SKM-1 treated with dmso at 0.1 percent for 144 hours (cell line): ENCODE measurements at regions not wholly inside any gene's neighbourhood (a gene's known extent, or its start where the extent isn't known, plus 50 kb on each side); places are given as distances from the start of the nearest gene placed in this dataset.
"Not testable (repeated sequence)": the region's sequence is repeated elsewhere in the genome, so short reads cannot be mapped to it uniquely, and the experiment has no call there.

Source experiments
- DNase-seq: peaks from one replicate; lab custom pipeline; 2025; ENCODE audit not compliant: unreplicated experiment; lab: John Stamatoyannopoulos, UW

DNA sequence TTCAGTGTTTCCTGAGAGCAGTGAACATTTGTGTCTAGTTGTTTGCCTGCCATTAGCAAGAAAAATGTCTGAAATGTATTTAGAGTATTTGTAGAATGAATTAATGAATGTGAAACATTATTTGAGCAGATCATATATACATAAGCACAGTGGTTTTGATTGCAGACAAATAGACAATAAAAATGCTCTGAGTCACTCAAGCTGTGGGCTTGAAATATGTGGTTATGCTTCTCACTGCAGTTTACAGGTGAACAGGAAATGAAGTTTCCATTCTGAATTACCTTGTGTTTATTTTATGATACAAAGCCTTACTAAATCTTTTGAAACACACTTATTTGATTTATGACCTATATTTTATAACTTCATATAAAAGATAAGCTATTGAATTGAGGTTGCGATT is 827.7 kb downstream of the TMTC2 start:
- no peak for DNase-seq

DNA sequence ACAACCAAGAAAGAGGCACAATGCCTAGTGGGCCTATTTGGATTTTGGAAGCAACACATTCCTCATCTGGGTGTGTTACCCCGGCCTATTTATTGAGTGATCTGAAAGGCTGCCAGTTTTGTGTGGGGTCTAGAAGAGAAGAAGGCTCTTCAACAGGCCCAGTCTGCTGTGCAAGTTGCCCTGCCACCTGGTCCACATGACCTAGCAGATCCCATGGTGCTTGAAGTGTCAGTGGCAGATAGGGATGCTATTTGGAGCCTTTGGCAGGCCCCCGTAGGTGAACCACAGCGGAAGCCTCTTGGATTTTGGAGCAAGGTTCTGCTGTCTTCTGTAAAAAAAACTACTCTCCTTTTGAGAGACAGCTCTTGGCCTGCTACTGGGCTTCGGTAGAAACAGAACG is 820.1 kb downstream of the TMTC2 start:
- no peak for DNase-seq

DNA sequence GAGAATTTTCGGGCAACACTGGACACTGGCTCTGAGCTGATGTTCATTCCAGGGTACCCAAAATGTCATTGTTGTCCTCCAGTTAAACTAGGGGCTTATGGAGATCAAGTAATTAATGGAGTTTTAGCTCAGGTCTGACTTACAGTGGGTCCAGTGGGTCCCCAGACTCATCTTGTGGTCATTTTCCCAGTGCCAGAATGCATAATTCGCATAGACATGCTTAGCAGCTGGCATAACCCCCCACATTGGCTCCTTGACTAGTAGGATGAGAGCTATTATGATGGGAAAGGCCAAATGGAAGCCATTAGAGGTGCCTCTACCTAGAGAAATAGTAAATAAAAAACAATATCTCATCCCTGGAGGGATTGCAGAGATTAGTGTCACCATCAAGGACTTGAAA is 818.9 kb downstream of the TMTC2 start:
- no peak for DNase-seq

DNA sequence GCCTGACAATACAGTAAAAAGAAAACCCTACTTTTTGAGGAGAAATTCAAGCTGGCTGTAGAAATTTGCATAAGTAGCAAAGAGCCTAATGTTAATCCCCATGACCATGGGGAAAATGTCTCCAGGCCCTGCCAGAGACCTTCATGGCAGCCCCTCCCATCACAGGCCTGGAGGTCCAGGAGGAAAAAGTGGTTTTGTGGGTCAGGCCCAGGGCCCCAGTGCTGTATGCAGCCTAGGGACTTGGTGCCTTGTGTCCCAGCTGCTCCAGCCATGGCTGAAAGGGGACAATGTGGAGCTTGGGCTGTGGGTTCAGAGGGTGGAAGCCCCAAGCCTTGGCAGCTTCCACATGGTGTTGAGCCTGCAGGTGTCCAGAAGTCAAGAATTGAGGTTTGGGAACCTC is 813.2 kb downstream of the TMTC2 start:
- not testable (repeated sequence) for DNase-seq

DNA sequence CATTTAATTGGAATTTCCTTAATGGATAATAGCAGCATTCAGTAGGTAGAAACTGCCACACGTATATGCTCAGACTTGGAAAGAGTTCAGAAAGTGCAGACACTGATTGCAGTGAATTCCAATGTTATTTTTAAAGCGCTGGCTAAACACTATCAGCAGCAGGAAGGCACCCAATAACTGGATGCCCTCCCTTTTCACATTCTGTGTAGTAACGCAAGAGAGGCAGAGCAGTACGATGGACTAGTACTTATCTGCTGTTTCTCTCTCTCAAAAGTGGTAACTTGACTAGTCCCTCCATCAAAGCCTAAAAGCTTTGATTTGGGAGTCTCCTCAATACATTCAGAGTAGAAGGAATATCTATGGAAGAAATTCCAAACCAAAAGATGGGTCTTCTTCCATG is 791.0 kb downstream of the TMTC2 start:
- no peak for DNase-seq

DNA sequence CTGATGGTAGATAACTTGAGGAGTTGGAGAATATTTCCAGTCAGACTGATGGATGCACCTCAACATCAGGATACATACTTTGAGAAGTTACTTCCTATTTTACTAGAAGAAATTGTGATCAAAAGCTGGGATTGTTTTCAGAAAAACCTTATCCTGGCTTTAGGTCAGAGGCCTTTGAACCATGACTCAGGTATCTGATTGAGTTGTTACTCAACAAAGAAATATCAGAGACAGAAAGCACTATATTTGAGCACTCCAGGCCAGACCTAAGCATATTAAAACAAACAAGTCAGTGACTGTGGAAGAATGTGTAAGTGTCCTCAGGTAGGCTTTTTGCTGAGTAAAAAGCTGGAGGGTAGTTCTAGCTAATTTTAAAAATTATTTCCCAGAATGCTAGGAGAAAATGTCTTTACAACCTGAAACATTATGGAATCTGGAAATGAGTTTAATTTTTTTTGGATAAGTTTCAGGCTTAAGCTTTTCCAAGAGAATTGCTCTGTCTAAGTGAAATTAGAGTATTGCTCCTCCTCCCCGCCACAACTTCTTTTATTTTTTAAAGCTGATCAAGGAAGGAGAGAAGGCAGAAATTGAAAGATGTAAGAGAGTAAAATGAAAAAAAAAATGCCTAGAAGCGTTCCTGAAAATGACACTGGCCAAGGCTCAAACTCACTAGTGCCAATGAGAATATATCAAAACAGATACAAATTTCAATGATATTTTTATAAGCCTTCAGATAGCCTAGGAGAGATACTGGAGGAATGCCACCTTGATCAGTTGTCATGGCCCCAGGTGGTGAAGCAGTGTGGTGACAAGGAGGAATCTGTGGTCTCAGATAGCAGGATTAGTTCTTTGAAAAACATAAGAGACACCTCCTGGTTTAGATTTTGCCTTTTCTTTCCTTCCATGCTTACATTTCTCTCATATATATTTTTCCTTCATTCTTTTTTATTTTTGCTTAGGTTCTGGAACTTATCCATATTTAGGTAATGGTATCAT is 790.3 kb downstream of the TMTC2 start:
- DNase-seq, result no peak

DNA sequence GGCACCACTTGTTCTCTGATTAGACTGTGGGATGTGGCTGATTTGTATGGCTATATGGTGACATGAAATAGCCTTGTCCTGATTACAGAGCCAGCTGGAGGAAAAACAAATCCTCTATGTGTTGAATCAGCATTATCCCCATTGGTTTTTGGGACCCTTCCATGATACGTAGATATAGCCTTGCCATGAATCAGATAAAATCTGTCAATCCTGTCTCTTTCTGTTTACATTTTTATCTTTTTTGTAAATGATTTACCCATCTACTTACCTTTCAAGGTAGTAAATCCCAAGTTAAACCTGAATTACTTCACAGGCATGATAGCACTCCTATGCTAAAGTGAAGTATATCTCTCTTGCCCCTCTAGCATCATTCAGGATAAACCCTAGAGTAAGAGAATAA is 789.3 kb downstream of the TMTC2 start:
- DNase-seq, result no peak

DNA sequence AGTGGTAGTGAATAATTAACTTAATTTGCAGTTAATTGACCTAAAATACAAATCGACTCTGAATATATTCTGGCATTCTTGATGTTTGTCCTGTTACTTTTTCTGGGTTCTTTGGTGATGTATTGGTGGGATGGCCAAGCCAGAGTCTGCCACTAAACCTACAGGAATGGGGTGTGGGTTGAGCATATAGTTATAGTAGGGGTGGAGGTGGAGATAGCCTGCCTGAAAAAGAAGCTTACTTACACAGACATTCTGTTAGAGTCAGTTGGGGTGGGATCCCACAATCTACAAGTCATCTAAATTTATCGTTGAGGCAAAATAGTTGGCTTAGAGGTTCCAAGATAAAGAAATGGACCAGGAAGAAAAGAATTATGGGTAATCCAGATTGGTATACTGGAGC is 787.7 kb downstream of the TMTC2 start:
- DNase-seq, result no peak

DNA sequence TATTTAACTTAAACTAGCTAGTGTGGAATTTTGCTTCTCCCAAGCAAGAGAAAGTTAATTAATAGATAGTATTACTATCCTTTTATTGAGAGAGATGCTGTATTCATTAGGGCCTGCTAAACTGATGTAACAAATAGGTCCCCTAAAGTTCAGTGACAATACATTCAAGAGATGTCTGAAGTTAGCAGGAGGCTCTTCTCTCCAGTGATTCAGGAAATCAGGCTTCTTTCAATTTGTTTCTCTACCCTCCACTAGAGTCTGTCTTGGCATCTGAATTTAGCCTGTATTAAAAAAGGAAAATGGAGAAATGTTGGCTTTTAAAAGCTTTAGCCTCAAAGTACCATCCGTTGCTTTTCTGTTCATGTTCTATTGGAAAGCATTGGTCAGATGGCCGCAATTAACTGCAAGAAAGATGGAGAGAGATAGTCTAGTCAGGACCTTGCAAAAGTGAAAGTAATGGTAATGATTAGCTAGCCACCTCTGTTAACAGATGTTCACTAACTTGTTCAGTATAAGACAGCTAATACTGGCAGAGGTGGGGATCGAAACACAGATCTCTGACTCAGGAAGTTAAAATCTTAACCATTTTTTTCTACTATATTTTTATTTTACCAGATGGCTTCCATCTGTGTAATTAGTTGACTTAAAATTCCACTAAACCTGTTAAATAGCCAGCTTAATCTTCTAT is 786.8 kb downstream of the TMTC2 start:
- no peak for DNase-seq

DNA sequence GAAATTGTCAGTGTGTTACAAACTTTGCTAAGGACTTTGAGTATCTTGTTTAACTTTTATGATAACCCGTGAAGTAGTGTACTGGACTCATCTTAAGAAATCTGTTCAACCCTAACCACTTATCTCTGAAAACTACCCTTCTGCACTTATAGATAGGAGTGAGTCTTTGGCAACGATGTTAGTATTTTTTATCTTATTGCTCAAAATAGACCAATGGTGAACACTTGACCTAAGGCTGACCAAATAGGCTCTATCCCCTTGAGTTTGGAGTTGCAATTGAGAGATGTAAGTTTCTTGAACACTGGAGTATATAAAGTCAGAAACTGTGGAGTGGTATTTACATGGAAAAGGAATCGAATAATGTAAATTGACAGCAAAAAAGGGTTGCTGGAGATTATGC is 786.1 kb downstream of the TMTC2 start:
- DNase-seq, result no peak

DNA sequence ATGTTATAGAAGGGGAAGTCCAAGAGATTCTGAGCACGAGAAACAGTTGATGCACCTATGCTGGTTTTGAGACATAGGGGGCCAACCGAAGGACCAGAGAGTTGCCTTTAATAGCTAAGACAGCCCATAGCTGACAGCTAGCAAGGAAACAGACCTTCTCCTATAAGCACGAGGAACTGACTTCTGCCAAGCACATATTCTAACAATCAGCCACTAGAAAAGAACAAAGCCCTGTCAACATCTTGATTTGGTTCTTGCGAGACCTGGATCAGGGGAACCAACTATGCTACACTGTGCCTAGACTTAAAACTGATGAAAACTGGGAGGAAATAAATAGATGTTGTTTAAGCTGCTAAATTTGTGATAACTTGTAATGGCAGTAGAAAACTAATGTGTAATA is 785.6 kb downstream of the TMTC2 start:
- no peak for DNase-seq

DNA sequence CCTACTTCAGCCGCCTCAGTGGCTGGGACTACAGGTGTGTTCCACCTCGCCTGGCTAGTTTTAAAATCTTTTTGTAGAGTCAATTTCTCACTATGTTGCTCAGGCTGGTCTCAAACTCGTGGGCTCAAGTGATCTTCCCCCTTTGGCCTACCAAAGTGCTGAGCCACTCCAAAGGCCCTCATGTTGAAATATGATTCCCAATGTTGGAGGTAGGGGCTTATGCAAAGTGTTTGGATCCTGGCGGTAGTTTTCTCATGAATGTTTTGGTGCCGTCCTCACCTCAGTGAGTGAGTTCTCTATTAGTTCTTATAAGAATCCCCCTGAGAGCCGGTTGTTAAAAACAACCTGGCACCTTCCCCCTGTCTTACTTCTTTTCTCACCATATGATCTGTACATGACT is 784.6 kb downstream of the TMTC2 start:
- DNase-seq, result no peak

DNA sequence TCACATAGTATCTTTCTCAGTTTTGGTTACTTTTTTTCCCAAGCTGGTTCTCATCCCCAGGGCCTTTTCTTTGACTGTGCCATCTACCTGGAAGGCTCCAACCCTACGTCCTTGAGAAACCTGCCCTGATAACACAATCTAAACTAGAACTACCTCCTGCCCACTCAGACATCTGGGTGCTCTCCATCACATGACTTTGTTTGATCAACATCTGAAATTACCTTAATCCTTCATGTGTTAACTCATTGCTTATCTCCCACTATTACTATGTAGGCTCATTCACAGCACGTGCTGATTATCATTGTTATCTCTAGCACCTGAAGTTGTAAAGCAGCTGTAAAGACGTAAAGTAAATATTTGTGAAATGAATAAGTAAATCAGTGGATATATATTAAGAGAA is 784.0 kb downstream of the TMTC2 start:
- DNase-seq, result no peak

DNA sequence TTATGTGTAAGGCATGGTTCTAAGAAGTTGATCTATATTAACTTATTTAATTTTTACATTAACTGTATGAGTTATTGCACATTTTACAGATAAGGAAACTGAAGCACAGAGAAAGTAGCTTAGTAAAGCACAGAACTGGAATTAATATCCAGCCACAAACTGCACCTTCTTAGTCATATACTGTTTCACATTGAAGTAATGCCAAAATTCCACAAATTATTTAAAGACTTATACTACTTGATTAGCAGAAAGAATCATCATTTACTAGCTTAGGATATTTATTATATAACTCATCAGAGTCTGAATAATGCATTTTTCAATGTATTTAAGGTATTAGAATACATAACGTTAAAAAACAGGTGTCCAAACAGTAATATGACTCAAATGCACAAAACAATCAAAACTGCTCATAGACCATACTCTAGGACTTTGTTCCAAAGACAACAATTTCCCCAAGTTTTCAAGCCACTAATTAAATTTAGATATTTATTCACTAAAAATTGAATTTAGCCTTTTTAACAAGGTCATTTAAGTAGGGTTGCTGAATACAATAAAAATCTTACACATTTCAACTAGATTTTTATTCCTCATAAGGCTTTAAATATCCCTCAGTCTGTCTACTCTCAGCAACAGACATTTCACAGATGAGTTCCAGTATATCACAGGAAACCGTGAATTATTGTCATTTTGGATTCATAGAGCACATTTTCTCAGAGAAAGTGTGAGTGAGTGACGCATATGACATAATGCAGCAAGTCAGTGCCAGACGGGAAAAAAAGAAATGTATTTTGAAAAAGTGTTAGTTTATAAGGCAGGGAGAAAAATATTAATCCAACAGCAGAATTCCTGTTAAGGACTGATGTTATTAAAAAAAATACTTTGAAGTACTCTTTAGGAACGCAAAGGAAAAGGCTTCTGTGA is 782.5 kb downstream of the TMTC2 start:
- DNase-seq, result no peak

DNA sequence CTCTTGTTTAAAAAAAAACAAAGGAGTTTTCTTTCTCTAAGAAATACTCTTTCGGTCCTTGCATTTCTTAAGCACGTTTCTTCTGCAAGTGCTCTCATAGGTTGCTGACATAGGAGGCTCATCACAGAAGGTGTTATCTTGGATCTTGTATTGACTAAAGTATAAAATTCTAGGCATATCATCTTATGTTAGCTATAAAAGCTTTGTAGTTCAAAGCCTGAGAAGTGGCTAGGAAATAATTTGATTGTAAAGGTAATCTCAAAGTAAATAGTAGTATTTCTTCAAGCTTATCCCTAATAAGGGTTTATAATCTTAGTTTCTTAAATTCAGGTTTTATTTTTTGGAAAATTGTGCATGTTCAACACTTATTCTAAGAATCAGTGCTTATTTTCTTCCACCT is 778.9 kb downstream of the TMTC2 start:
- DNase-seq, result no peak

DNA sequence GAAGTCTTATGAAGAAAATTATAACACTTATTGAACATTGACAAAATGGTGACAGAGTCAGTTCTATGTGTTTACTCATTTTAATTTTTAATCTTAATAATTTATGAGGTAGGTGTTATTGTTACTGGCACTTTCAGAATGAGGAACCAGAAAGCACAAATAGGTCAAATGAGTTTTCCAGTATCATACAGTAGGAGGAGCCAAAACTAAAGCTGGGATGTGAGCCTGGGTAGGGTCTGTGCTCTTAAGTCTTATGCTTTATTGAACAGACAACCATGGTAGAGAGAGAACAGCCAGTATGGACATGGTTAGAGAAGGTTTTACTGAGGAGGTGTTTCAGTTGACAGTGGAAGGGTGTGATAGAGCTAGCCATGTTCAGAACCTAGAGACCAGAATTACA is 775.7 kb downstream of the TMTC2 start:
- DNase-seq, result no peak

DNA sequence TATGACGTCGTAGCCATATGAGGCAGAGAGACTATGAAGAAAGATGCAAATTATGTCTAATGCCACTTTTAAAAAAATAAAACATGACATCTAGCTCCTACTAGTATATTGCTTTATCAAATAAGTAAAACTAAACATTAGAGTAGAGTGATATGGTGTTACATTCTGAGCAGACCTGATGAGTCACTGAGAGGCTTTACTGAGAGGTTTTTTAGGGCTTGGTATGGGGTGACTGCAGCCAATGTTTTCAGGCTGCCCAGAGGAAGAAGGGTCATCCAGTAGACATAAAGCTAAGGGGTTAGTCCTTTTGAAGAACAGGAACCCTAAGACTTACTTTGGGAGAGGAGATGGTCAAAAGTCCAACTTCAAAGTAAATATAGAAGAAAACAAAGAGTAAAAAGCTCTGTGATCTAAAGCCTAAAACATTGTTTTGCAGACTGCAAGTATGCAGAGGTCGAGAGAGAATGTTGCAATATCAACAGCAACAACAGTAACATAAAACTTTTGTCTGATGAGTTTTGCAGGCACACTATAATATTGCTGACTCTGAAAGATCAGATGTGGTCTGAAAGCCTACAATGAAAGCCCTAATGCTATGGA is 774.7 kb downstream of the TMTC2 start:
- no peak for DNase-seq

DNA sequence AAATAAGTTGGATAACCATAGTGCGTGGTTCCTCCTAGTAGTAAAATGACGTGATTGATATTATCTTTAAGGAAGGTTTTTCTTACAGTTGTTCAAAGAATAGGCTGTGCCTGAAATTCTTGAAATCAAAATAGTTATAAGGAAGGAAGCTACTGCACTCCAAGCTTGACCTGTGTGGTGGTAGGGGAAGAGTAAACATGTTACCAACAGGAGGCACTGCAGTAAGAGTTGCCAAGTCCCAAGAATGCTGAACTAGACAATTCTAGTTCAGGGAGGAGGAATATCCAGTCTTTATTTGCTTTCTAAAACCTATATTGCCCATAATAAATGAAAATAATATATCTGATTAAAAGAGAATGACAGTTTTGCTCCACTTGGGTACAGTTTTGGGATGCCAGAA is 764.5 kb downstream of the TMTC2 start:
- DNase-seq, result no peak

DNA sequence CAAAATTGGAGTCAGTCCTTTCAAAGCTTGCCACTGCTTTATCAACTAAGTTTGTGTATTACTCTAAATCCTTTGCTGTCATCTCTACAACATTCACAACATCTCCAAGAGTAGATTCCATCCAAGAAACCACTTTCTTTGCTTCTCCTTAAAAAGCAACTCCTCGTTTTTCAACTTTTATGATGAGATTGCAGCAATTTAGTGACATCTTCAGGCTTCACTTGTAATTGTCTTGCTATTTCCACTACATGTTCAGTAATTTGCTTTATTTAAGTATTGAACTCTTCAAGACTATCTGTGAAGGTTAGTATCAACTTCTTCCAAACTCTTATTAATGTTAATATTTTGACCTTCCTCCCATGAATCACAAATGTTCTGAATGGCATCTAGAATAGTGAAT is 747.9 kb downstream of the TMTC2 start:
- no peak for DNase-seq

DNA sequence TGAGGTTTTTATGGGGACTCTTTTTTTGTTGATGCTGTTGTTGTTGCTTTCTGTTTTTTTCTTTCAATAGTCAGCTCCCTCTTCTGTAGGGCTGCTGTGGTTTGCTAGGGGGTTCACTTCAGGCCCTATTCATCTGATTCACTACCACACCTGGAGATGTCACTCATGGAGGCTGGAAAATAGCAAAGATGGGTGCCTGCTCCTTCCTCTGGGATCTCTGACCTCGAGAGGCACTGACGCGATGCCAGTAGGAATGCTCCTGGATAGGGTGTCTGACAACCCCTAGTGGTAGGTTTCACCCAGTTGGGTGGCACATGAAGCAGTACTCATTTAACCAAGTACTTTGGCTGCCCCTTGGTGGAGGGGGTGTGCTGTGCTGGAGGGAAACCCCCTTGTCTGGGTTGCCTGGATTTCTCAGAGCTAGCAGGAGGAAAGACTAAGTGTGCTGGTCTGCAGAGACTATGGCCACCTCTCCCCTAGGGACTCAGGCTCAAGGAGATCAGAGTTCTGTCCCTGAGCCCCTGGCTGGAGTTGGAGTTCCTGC is 745.5 kb downstream of the TMTC2 start:
- no peak for DNase-seq
